ENCODE measurements at regions not wholly inside any gene's neighbourhood (a gene's known extent, or its start where the extent isn't known, plus 50 kb on each side); places are given as distances from the start of the nearest gene placed in this dataset.

DNA sequence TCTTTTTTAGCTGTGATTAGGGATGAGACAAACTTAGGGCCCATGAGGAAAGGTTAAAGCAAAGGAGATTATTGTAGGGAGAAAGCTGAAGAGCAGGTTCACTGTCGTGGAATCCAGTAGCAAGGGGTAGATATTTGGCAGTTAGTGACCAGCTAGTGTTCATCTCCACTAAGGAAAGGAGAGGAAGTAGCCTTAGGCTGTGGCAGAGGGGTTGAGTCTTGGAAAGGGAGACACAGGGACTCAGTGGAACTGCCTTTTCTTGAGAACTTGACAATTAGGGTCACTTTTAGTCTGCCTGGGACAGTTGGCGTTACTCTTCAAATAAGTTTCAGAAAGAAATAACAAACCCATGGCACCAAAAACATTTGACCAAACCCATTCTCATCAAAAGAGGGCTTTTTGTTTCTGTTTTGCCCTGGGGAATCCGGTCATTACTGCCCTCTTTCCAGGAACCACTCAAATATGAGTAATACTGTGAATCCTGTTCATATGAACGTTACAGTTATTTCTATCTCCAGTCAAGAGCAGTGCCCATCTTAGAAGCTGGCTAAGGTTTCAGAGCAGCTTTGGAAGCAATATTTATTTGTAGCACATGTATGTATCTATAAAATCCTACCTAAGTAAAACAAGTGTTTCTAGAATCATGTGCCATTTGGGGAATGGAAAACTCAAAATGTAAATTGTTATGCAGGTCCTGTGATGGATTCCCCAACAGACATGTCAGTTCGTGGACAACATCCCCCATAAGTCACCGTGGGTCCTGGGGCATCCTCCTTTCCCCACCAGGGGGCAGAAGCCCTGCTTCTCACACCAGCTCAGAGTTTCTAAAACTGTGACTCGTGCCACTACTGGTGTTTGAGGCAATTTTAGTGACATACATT is 77.3 kb upstream of the PHLPP1 start:
- TF ChIP-seq EP300 (IDR thresholded peaks at IDR 0.05; ENCODE audit: borderline replicate concordance in 1 of 2, low read depth in 2 of 2, low read length in 2 of 2) (no peak), POLR2A (IDR thresholded peaks at IDR 0.05; ENCODE audit: control extremely low read depth in 1 of 2, low read depth in 2 of 2, low read length in 2 of 2) (no peak), SP1 (IDR thresholded peaks at IDR 0.05; ENCODE audit: low read depth, low read length) (no peak), EZH2 (IDR thresholded peaks at IDR 0.05; ENCODE audit: low read depth, low read length, severe bottlenecking) (no peak), POLR2AphosphoS5 (IDR thresholded peaks at IDR 0.05; ENCODE audit: low read depth, low read length) (no peak), BRCA1 (IDR thresholded peaks at IDR 0.05; ENCODE audit: low read depth, low read length) (no peak), TCF12 (IDR thresholded peaks at IDR 0.05; ENCODE audit: low read depth, low read length) (no peak), GABPA (IDR thresholded peaks at IDR 0.05; ENCODE audit: borderline replicate concordance, insufficient read depth, low read length) (no peak), CHD1 (IDR thresholded peaks at IDR 0.05; ENCODE audit: low read depth, low read length) (no peak), ZNF274 (IDR thresholded peaks at IDR 0.05; ENCODE audit: borderline replicate concordance, extremely low read depth, low read length) (no peak), JUND (IDR thresholded peaks at IDR 0.05; ENCODE audit: low read length) (no peak), SIRT6 (IDR thresholded peaks at IDR 0.05; ENCODE audit: low read length) (no peak)
- TF ChIP-seq, protein P1, sequence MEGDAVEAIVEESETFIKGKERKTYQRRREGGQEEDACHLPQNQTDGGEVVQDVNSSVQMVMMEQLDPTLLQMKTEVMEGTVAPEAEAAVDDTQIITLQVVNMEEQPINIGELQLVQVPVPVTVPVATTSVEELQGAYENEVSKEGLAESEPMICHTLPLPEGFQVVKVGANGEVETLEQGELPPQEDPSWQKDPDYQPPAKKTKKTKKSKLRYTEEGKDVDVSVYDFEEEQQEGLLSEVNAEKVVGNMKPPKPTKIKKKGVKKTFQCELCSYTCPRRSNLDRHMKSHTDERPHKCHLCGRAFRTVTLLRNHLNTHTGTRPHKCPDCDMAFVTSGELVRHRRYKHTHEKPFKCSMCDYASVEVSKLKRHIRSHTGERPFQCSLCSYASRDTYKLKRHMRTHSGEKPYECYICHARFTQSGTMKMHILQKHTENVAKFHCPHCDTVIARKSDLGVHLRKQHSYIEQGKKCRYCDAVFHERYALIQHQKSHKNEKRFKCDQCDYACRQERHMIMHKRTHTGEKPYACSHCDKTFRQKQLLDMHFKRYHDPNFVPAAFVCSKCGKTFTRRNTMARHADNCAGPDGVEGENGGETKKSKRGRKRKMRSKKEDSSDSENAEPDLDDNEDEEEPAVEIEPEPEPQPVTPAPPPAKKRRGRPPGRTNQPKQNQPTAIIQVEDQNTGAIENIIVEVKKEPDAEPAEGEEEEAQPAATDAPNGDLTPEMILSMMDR (IDR thresholded peaks at IDR 0.05; ENCODE audit: control extremely low read depth in 1 of 3, insufficient read depth in 1 of 3, low read depth in 1 of 3, low read length in 3 of 3), result peak; percentile 79 to 91 (median 88)

Measured in H1 (cell line).